Vagina (tissue), 2 donors: ENCODE measurements at regions not wholly inside any gene's neighbourhood (a gene's known extent, or its start where the extent isn't known, plus 50 kb on each side); places are given as distances from the start of the nearest gene placed in this dataset.

Experiments used
- POLR2A ChIP-seq, 2 donors: fragments of 450-650 bp; IDR thresholded peaks; one replicate each; pipeline ENCODE4 v1.6.1; 2017; ENCODE audit warnings: antibody characterized with exemption in 2 of 2, mild to moderate bottlenecking in 2 of 2, moderate library complexity in 2 of 2
- POLR2AphosphoS5 ChIP-seq, 2 donors: sonication (generic); formaldehyde crosslinking; IDR thresholded peaks; one replicate each; pipeline ENCODE4 v1.9.0; 2017; ENCODE audit warnings: antibody characterized with exemption in 2 of 2, mild to moderate bottlenecking in 2 of 2, low read depth in 1 of 2; ENCODE audit not compliant: insufficient read depth in 1 of 2
- TF ChIP-seq, protein P1 (sequence below), 3 experiments: fragments of 450-650 bp in 2 of 3; fragments of 200-600 bp in 1 of 3; sonication (generic) in 1 of 3; IDR thresholded peaks; one replicate each; pipeline ENCODE4 v1.5.1; 2017 to 2019; ENCODE audit warnings: antibody characterized with exemption in 3 of 3, mild to moderate bottlenecking in 2 of 3, moderate library complexity in 2 of 3

DNA sequence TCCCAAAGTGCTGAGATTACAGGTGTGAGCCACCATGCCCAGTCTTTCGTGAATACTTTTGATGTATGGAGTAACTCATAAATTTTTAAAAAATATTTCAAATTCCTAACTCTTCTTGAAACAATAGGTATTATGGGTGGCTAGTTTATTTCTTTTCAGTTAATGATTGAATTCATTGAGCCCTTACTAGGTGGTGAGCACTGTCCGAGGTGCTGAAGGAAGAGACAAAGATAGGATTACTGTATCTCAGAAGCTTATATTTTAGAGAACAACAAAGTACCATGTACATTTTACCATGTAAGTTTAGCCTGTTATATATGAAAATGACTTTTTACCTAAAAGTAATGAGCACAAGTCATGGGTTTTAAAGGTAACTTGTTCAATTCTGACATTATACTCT is 418.3 kb downstream of the NPIPA7 start:
- TF ChIP-seq, protein P1, sequence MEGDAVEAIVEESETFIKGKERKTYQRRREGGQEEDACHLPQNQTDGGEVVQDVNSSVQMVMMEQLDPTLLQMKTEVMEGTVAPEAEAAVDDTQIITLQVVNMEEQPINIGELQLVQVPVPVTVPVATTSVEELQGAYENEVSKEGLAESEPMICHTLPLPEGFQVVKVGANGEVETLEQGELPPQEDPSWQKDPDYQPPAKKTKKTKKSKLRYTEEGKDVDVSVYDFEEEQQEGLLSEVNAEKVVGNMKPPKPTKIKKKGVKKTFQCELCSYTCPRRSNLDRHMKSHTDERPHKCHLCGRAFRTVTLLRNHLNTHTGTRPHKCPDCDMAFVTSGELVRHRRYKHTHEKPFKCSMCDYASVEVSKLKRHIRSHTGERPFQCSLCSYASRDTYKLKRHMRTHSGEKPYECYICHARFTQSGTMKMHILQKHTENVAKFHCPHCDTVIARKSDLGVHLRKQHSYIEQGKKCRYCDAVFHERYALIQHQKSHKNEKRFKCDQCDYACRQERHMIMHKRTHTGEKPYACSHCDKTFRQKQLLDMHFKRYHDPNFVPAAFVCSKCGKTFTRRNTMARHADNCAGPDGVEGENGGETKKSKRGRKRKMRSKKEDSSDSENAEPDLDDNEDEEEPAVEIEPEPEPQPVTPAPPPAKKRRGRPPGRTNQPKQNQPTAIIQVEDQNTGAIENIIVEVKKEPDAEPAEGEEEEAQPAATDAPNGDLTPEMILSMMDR (IDR thresholded peaks at IDR 0.05): no peak
- TF ChIP-seq POLR2A (IDR thresholded peaks at IDR 0.05) (no peak), POLR2AphosphoS5 (IDR thresholded peaks at IDR 0.05; ENCODE audit: insufficient read depth in 1 of 2, low read depth in 1 of 2) (no peak)
